Muscle of back (tissue), 3 donors: ENCODE measurements at regions not wholly inside any gene's neighbourhood (a gene's known extent, or its start where the extent isn't known, plus 50 kb on each side); places are given as distances from the start of the nearest gene placed in this dataset.
"Not testable (repeated sequence)": the region's sequence is repeated elsewhere in the genome, so short reads cannot be mapped to it uniquely, and the experiment has no call there.

Experiments
- DNase-seq, 3 donors: peaks; one replicate each; pipeline versions ENCODE4 v3.0.0 to v3.0.0-alpha.2; 2013

- no peak for DNase-seq
These were observed 504.2 kb upstream of the PHF14 start for GRCh38 chr7:10469476-10469875.

- DNase-seq: peak in 1 of 3 donors; percentile 16
These were observed 502.2 kb upstream of the PHF14 start for GRCh38 chr7:10471280-10472058.

DNA sequence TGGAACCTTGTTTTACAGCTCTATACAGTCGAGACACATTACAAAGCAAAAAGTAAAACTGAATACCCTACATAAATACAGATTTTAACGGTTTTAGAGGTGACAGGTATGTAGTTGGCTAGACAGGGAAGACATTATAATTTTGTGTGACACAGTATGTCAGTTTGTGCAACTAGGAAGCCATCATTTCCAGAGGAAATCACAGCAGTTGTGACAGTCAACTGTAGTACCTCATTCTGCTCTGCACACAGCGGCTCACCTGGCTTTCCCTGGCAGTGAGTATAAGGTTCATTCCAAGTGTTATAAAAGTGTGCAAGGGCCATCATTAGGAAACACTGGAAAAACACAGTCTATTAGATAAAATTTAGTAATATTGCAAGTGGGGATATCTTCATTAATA lies 501.6 kb upstream of the PHF14 start:
- DNase-seq: no peak

- no peak for DNase-seq
These were observed 500.1 kb upstream of the PHF14 start for GRCh38 chr7:10473569-10473968.

GRCh38 chr7:10474048-10474447 lies 499.6 kb upstream of the PHF14 start:
- DNase-seq: no peak

DNA sequence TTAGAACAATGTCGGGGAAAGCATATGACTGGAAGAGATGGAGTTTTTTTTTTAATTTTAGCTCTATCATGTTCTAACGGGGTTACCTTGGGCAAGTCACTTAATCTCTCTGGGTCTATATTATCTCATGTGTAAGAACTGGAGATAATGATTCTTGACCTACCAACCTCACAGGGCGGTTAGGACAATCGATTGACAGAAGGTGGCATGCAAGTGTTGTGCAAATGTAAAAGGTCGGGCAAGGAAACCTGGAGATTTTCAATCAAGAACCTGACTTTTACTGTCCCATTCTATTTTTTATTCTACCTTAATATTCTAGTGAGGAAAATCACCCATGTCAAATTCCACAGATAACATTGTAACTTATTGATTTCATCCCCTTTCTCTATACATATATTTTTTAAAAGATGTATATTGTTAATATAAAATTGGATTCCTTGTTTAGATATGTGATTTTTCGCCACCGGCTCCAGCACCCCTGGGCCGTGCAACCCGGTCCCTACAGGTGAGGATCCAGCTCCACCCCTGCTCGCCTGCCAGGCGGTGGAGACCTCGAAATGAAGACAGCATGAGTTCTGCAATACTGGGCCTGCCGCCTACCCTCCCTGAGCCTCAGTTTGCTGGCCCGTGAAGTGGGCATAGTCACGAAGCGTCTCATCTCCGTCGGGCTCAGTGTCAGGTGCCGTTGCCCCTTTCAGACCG lies 497.6 kb upstream of the PHF14 start:
- DNase-seq: no peak

DNA sequence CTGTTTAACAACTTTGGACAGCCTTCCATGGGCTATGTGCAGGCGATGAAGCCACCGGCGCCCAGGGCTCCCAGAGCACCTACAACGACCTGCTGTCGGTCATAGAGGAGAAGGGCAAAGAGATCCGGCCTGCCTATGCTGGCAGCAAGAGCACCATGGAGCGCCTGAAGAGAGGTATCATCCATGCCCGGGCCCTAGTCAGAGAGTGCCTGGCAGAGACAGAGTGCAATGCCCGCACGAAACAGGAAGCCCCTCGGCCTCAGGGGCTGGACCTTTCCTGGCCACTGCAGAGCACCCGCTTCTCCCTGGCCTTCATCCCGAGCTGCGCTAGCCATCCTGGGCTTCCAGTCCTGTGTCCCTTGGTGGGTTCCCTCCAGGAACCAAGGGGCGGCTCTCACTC lies 497.0 kb upstream of the PHF14 start:
- DNase-seq: no peak

GRCh38 chr7:10483671-10484070 lies 490.0 kb upstream of the PHF14 start:
- no peak for DNase-seq

GRCh38 chr7:10484767-10485166 lies 488.9 kb upstream of the PHF14 start:
- no peak for DNase-seq

DNA sequence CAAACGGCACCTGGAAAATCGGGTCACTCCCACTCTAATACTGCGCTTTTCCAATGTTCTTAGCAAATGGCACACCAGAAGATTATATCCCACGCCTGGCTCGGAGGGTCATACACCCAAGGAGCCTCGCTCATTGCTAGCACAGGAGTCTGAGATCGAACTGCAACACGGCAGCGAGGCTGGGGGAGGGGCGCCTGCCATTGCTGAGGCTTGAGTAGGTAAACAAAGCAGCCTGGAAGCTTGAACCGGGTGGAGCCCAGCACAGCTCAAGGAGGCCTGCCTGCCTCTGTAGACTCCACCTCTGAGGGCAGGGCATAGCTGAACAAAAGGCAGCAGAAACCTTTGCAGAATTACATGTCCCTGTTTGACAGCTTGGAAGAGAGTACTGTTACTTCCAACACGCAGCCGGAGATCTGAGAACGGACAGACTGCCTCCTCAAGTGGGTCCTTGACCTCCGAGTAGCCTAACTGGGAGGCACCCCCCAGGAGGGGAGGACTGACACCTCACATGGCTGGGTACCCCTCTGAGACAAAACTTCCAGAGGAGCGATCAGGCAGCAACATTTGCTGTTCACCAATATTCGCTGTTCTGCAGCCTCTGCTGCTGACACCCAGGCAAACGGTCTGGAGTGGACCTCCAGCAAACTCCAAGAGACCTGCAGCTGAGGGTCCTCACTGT lies 472.3 kb upstream of the PHF14 start:
- not testable (repeated sequence) for DNase-seq

DNA sequence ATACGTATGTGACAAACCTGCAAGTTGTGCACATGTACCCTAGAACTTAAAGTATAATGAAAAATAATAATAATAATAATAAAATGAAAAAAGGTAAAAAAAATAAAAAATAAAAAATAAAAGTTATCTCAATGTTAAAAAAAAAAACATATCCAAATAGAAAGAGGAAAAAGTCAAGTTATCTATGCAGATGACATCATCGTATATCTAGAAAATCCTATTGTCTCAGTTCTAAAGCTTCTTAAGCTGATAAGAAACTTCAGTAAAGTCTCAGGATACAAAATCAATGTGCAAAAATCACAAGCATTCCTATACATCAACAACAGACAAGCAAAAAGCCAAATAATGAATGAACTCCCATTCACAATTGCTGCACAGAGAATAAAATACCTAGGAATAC lies 466.6 kb upstream of the PHF14 start:
- no peak for DNase-seq

DNA sequence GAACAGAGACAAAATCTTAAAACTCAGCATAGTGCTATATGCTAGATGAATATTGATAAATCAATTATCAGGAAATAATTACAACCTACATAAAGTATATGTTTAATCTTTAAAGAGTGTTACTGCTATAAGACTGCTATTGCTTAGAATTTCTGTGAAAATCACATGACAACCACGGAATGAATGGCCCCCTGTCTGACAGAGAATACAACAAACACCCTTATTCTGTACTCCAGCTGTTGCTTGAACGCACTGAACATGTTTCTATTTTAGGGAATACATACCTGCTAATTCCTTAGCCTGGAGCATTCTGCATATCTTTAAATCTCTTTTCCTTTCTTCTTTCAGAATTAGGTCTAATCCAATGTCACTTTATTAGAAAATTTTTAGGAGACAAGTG lies 452.4 kb upstream of the PHF14 start:
- no peak for DNase-seq

- not testable (repeated sequence) for DNase-seq
These were observed 440.2 kb upstream of the PHF14 start for GRCh38 chr7:10533429-10533828.

- DNase-seq: no peak
These were observed 437.1 kb upstream of the PHF14 start for GRCh38 chr7:10536561-10536960.

DNA sequence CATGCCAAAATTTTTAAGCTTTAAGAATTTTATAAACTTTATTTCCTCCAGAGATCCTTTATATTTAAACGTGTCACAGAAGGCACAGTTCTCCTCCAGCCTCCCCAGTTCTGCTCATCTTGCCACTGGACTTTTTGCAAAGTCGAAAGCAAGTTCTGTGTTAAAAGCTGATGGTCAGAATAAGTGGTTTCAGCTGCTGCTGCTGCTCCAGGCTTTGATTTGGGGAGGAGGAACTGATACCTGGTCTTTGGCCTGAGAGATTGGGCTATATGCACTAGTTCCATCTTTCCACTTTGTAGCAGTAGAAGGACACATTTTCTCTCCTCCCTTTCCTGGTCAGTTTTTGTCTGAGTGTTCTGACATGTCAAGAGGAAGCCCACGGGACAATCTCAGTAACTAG lies 435.9 kb upstream of the PHF14 start:
- DNase-seq: no peak

DNA sequence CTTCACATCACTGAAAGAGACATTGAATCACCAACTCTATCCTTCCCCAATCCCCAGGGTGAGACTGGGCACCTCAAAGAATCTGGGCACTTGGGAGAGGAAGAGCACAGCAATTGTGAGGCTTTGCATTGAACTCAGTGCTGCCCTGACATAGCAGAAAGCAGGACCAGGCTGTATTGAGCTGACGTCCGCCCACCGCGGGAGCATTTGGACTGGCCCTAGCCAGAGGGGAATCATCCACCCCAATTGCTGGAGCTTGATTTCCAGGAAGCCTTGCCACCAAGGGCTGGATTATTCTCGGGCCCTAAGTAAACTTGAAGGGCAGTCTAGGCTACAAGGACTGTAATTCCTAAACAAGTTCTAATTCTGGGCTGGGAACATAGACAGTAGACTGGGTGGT lies 416.3 kb upstream of the PHF14 start:
- no peak for DNase-seq

DNA sequence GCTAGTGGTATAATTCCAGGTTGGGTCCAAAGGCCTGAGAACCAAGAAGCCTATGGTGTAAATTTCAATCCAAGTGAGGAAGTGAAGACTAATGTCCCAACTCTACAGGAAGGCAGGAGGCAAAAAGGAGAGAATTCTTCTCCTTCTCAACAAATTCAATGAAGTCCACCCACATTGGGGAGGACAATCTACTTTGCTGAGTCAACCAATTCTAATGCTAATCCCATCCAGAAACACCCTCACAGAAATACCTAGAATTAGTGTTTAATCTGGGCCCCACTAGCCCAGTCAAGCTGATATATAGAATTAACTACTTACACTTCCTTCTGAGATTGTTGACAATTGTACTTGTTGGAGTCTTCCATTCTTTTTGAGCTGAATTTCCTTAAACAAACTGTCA lies 413.2 kb upstream of the PHF14 start:
- DNase-seq: no peak

DNA sequence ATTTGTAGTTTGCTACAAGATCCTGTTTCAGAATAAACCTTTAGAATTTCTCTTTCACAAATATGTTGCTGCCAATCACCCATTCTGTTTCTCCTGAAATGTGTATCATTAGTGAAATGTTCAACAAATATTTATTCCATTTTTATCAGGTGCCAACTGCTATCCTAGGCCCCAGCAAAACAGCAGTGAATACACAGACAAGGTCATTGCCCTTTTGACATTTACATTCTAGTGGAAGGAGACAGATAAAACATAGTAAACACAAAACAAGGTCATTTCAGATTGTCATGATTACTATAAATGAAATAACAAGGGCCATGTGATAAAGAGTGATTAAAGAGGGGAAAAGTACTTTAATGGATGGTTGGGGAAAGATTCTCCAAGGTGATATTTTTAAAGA lies 404.8 kb upstream of the PHF14 start:
- no peak for DNase-seq

DNA sequence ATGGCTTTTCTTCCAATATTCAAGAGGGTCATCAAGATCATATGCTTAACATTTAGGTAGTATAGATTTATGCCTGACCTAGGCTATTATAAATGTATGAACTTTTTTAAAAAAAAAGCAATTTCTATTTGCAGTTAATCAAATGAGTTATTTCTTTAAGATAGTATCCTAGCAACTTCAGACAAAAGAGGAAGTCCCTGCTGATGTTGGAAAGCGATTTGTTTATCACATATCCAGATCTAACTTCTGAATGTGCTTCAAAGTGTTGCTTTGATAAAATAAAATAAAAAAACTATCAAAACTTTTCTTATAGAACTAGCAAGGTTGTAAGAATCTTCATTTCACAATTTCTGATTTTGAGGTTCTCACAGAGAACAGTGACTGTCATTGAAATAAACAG lies 401.9 kb upstream of the PHF14 start:
- DNase-seq: no peak

DNA sequence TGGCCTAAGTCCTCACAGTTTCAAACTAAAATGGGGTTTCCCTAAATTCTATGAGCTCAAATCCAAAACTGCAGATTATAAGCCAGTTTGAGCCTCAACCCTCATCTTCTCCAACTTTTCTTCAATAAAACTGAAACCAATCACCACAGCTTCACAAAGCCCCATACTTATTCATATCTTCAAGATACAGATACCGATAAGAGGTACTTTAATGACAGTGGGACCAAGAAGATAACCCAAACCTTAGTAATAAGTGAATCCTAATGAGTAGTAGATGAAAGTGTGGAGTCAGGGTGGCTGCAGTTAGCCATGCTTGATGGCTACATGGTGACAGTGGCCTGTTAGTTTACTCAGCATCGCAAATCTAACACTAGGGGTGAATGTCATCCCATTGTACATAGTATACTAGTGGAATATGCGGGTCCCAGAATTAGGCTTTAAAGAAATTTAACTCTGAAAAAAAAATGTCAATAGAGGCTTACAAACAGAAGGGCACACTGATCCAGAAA lies 395.8 kb upstream of the PHF14 start:
- no peak for DNase-seq

GRCh38 chr7:10579561-10579960 lies 394.1 kb upstream of the PHF14 start:
- DNase-seq: no peak

GRCh38 chr7:10584886-10585285 lies 388.8 kb upstream of the PHF14 start:
- peak in 1 of 3 donors; percentile 1 for DNase-seq

DNA sequence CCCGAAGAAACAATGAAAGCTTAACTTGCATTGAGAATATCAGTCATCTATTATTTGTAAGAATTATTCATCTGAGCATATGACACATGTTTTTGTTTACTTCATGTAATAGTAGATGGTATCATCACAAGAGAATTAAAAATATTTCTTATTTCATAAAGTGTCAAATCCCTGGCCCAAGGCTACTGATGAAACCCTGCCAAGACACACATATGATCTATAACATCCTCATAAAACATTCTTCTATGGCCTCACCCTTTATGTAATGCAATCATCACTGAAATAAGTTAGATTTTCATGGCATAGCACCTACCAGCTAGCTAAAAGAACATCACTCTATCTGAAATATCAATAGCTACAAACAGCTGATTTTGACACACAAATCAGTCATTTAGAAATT lies 385.6 kb upstream of the PHF14 start:
- DNase-seq: no peak
